A549 (cell line): ENCODE measurements at regions not wholly inside any gene's neighbourhood (a gene's known extent, or its start where the extent isn't known, plus 50 kb on each side); places are given as distances from the start of the nearest gene placed in this dataset.
"Not testable (repeated sequence)": the region's sequence is repeated elsewhere in the genome, so short reads cannot be mapped to it uniquely, and the experiment has no call there.

ENCODE experiments used
- ATAC-seq, 2 experiments: fragments of 200-7000 bp in 1 of 2; fragments of >200 bp in 1 of 2; cut with Nextera tagmentation in 1 of 2; cut with Tn5 transposase in 1 of 2; 3 replicates each; pipeline versions ENCODE4 v1.8.0 to v1.9.1; 2018 to 2020; ENCODE audit warnings: mild to moderate bottlenecking in 1 of 2, moderate library complexity in 1 of 2
- CTCF ChIA-PET: fragments of 300-600 bp; sonication (Branson Sonifier 250); formaldehyde crosslinking; extraction: SDS; loops from one replicate; lab custom pipeline; 2021; ENCODE audit warnings: antibody characterized with exemption, inconsistent platforms; lab: Yijun Ruan, JAX
- POLR2A ChIA-PET: fragments of 350-600 bp; formaldehyde crosslinking; extraction: SDS; loops from one replicate; lab custom pipeline; 2021; ENCODE audit warnings: antibody characterized with exemption, inconsistent platforms; lab: Yijun Ruan, JAX
- DNase-seq, 2 experiments: peaks; one replicate each; pipeline versions ENCODE4 v3.0.0 to v3.0.0-alpha.2; 2011 to 2016; ENCODE audit warnings: low read depth in 1 of 2, low spot score in 1 of 2
- FAIRE-seq: peaks from 2 replicates; lab custom pipeline; 2011; peaks lifted over from hg19 to GRCh38; lab: Jason Lieb, UNC
- H3K27ac ChIP-seq, 2 experiments: fragments of >200 bp; sonication (Bioruptor Twin); formaldehyde crosslinking; 3 replicates each; pipeline ENCODE4 v1.5.1; 2016 to 2017
- H3K4me1 ChIP-seq: fragments of >200 bp; sonication (Bioruptor Twin); formaldehyde crosslinking; 3 replicates; pipeline ENCODE4 v1.6.1; 2016
- H3K4me2 ChIP-seq: fragments of >200 bp; sonication (Bioruptor Twin); formaldehyde crosslinking; 3 replicates; pipeline ENCODE4 v1.6.1; 2016
- H3K4me3 ChIP-seq: fragments of >200 bp; sonication (Bioruptor Twin); formaldehyde crosslinking; 3 replicates; pipeline ENCODE4 v1.5.1; 2016
- H3K9me3 ChIP-seq: fragments of >200 bp; sonication (Bioruptor Twin); formaldehyde crosslinking; 3 replicates; pipeline ENCODE4 v1.6.1; 2016
- CBX8 ChIP-seq: fragments of 200-600 bp; sonication (generic); IDR thresholded peaks from 2 replicates; pipeline ENCODE4 v1.6.1; 2016
- CHD2 ChIP-seq: fragments of 150-350 bp; IDR thresholded peaks from 2 replicates; pipeline ENCODE4 v1.6.1; 2014; ENCODE audit warnings: low read length; ENCODE audit not compliant: partially characterized antibody
- EP300 ChIP-seq, 2 experiments: fragments of >200 bp; sonication (Bioruptor Twin); formaldehyde crosslinking; IDR thresholded peaks; 2 replicates in 1 of 2; 3 replicates in 1 of 2; pipeline ENCODE4 v1.6.1; 2016 to 2017
- ESRRA ChIP-seq: fragments of 150-350 bp; IDR thresholded peaks from 2 replicates; pipeline ENCODE4 v1.6.1; 2014; ENCODE audit warnings: mild to moderate bottlenecking, low read length, borderline replicate concordance
- FOSL2 ChIP-seq, 2 experiments: fragments of 450-650 bp in 1 of 2; fragments of >200 bp in 1 of 2; sonication (Bioruptor Twin) in 1 of 2; formaldehyde crosslinking; IDR thresholded peaks; 2 replicates each; pipeline versions ENCODE4 v1.5.0 to v1.6.1; 2016 to 2020; ENCODE audit warnings: mild to moderate bottlenecking in 1 of 2, moderate library complexity in 1 of 2
- FOXS1 ChIP-seq: fragments of 250-450 bp; sonication (Bioruptor Pico); IDR thresholded peaks from 2 replicates; pipeline ENCODE4 v1.5.0; 2020; ENCODE audit warnings: mild to moderate bottlenecking, moderate library complexity
- HDAC2 ChIP-seq: fragments of 200-600 bp; sonication (generic); IDR thresholded peaks from 2 replicates; pipeline ENCODE4 v1.6.1; 2016
- HOXB13 ChIP-seq: fragments of 250-450 bp; sonication (Bioruptor Pico); IDR thresholded peaks from 2 replicates; pipeline ENCODE4 v1.5.0; 2020; ENCODE audit warnings: low read depth, mild to moderate bottlenecking, moderate library complexity
- JUN ChIP-seq, 2 experiments: fragments of >200 bp; sonication (Bioruptor Twin); formaldehyde crosslinking; IDR thresholded peaks; 2 replicates in 1 of 2; 3 replicates in 1 of 2; pipeline ENCODE4 v1.6.1; 2016 to 2017
- JUNB ChIP-seq: fragments of >200 bp; sonication (Bioruptor Twin); formaldehyde crosslinking; IDR thresholded peaks from 2 replicates; pipeline ENCODE4 v1.6.1; 2016
- KDM1A ChIP-seq: fragments of 200-600 bp; sonication (generic); IDR thresholded peaks from 2 replicates; pipeline ENCODE4 v1.6.1; 2016; ENCODE audit warnings: low read depth, mild to moderate bottlenecking
- KDM5A ChIP-seq: fragments of 200-600 bp; sonication (generic); IDR thresholded peaks from 2 replicates; pipeline ENCODE4 v1.6.1; 2016; ENCODE audit warnings: antibody characterized with exemption, mild to moderate bottlenecking
- RARB ChIP-seq: fragments of 250-450 bp; sonication (Bioruptor Pico); IDR thresholded peaks from 2 replicates; pipeline ENCODE4 v1.8.0; 2021; ENCODE audit warnings: mild to moderate bottlenecking, moderate library complexity
- RCOR1 ChIP-seq: fragments of 150-350 bp; IDR thresholded peaks from 2 replicates; pipeline ENCODE4 v1.6.1; 2014; ENCODE audit warnings: antibody characterized with exemption, low read length, low read depth
- SMC3 ChIP-seq: fragments of >200 bp; sonication (Bioruptor Twin); formaldehyde crosslinking; IDR thresholded peaks from 3 replicates; pipeline ENCODE4 v1.6.1; 2018; ENCODE audit warnings: inconsistent platforms
- SREBF2 ChIP-seq: fragments of 450-650 bp; IDR thresholded peaks from 2 replicates; pipeline ENCODE4 v1.6.1; 2014; ENCODE audit warnings: mild to moderate bottlenecking, moderate library complexity
- TFCP2L1 ChIP-seq: fragments of 250-450 bp; sonication (Bioruptor Pico); IDR thresholded peaks from 2 replicates; pipeline ENCODE4 v1.5.0; 2021; ENCODE audit warnings: mild to moderate bottlenecking
- ZFP36 ChIP-seq: fragments of 450-650 bp; IDR thresholded peaks from 2 replicates; pipeline ENCODE4 v1.6.1; 2014; ENCODE audit warnings: borderline replicate concordance; ENCODE audit not compliant: partially characterized antibody
- ZNF302 ChIP-seq: fragments of 250-450 bp; sonication (Bioruptor Pico); IDR thresholded peaks from 2 replicates; pipeline ENCODE4 v1.9.0; 2021; ENCODE audit warnings: inconsistent platforms, mild to moderate bottlenecking, moderate library complexity
- WGBS: methylation state at CpG from one replicate; pipeline ENCODE4 v1.1.6; 2017; ENCODE audit errors: missing lambda C conversion rate; 5-methylcytosine and 5-hydroxymethylcytosine counted together
- TF ChIP-seq, protein P1 (sequence below): IDR thresholded peaks from 2 replicates; pipeline ENCODE4 v1.6.1; 2012
- TF ChIP-seq, protein P2 (sequence below): fragments of >200 bp; sonication (Bioruptor Twin); formaldehyde crosslinking; IDR thresholded peaks from 3 replicates; pipeline ENCODE4 v1.5.1; 2016
- TF ChIP-seq, protein P3 (sequence below): fragments of 250-450 bp; sonication (Bioruptor Pico); IDR thresholded peaks from 2 replicates; pipeline ENCODE4 v1.5.0; 2021; ENCODE audit warnings: mild to moderate bottlenecking, moderate library complexity, borderline replicate concordance
- TF ChIP-seq, protein P4 (sequence below): fragments of 250-450 bp; sonication (Bioruptor Pico); IDR thresholded peaks from 2 replicates; pipeline ENCODE4 v1.5.0; 2020; ENCODE audit warnings: low read depth, mild to moderate bottlenecking, moderate library complexity

DNA sequence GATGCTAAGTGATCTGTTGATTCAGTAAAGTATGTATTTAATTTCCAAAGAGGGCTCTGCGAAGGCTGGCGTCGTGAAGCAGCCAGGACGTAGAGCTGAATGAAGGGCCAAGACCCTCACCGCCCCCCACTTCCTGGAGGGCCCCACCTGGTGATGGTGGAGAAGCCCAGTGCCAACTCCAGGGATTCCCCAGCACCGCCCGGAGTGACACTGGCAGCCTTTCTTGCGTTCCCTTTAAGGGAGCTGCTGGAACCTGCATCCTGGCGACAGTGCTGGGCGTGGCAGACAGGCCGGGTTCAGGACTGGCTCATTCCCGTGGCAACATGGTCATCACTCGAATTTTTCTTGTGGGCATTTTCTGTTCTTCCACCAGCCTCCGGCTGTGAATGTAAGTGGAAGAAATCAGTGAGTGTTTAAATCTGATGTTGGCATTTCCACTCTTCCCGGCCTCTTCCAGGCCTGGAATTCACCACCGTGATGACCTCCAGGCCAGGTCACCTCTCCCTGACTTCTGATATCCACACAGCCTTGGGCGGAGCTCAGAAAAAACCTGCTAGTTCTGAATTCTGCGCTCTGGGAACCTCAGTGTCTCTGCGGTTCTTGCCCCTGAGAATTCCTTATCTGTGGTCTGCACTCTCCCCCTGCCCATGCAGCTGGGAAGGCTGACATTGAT lies 57.4 kb upstream of the DACT2 start:
- no peak for DNase-seq
- POLR2A ChIA-PET = no interaction called here
- CTCF ChIA-PET = no interaction called here
- Histone ChIP-seq H3K9me3 (0 out of 3 replicates have a peak, but pooled peaks cover 3% of the 10 kb centered on the region), H3K4me2 (no peak overlapping the region), H3K4me1 (no peaks in the 10 kb centered on the region), H3K4me3 (no peak overlapping the region), H3K27ac (no peak overlapping the region)
- no peak for ATAC-seq
- FAIRE-seq = no peak
- WGBS = 50% methylated on average over 17 of the region's 19 CpGs
- TF ChIP-seq ZNF302 (CRISPR knock-in tag) = no peak
- TF ChIP-seq RARB (CRISPR knock-in tag) = no peak
- no peak for TF ChIP-seq EP300 (IDR thresholded peaks at IDR 0.05)
- TF ChIP-seq KDM5A = no peak
- no peak for TF ChIP-seq HDAC2
- no peak for TF ChIP-seq JUNB
- no peak for TF ChIP-seq ESRRA
- TF ChIP-seq FOSL2 (IDR thresholded peaks at IDR 0.05) = no peak
- TF ChIP-seq FOSL2 (CRISPR knock-in tag; IDR thresholded peaks at IDR 0.05) = no peak
- no peak for TF ChIP-seq JUN (IDR thresholded peaks at IDR 0.05)
- TF ChIP-seq TFCP2L1 (CRISPR knock-in tag) = no peak
- no peak for TF ChIP-seq SREBF2

DNA sequence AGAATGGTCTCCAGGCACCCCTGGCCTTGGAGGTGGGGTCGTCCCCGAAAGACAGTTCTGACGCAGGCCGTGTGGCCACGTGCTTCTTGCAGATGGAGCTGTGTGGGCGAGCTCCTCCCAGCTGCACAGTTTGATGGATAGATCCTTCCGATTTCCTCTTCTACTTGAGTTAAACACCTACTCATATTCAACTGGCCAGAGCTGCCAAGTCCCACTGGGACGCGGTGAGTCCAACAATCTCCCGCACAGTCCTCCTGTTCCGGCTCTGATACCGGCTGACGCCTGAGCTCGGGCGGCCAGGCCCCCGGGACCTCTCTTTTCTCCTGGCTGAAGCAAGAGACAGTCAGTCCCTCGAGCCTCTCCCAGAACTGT lies 57.9 kb upstream of the DACT2 start:
- no peak for FAIRE-seq
- Histone ChIP-seq H3K27ac (no peak overlapping the region), H3K9me3 (0 out of 3 replicates have a peak, but pooled peaks cover 3% of the 10 kb centered on the region)
- WGBS = 73% methylated on average over 11 of the region's 17 CpGs
- POLR2A ChIA-PET = no interaction called here
- TF ChIP-seq ZNF302 (CRISPR knock-in tag) = no peak
- TF ChIP-seq, protein P1, sequence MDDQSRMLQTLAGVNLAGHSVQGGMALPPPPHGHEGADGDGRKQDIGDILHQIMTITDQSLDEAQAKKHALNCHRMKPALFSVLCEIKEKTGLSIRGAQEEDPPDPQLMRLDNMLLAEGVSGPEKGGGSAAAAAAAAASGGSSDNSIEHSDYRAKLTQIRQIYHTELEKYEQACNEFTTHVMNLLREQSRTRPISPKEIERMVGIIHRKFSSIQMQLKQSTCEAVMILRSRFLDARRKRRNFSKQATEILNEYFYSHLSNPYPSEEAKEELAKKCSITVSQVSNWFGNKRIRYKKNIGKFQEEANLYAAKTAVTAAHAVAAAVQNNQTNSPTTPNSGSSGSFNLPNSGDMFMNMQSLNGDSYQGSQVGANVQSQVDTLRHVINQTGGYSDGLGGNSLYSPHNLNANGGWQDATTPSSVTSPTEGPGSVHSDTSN = no peak
- no peak for TF ChIP-seq ZFP36
- TF ChIP-seq TFCP2L1 (CRISPR knock-in tag) = no peak
- no peak for TF ChIP-seq CHD2
- TF ChIP-seq, protein P2, sequence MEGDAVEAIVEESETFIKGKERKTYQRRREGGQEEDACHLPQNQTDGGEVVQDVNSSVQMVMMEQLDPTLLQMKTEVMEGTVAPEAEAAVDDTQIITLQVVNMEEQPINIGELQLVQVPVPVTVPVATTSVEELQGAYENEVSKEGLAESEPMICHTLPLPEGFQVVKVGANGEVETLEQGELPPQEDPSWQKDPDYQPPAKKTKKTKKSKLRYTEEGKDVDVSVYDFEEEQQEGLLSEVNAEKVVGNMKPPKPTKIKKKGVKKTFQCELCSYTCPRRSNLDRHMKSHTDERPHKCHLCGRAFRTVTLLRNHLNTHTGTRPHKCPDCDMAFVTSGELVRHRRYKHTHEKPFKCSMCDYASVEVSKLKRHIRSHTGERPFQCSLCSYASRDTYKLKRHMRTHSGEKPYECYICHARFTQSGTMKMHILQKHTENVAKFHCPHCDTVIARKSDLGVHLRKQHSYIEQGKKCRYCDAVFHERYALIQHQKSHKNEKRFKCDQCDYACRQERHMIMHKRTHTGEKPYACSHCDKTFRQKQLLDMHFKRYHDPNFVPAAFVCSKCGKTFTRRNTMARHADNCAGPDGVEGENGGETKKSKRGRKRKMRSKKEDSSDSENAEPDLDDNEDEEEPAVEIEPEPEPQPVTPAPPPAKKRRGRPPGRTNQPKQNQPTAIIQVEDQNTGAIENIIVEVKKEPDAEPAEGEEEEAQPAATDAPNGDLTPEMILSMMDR = no peak
- TF ChIP-seq KDM1A = no peak
- no peak for TF ChIP-seq RCOR1
- TF ChIP-seq, all 56 proteins: peak for 0
- Histone ChIP-seq H3K4me1 (no peaks in the 10 kb centered on the region), H3K4me2 (no peak overlapping the region), H3K4me3 (no peak overlapping the region)
- CTCF ChIA-PET = no interaction called here
- ATAC-seq = no peak
- DNase-seq = no peak

DNA sequence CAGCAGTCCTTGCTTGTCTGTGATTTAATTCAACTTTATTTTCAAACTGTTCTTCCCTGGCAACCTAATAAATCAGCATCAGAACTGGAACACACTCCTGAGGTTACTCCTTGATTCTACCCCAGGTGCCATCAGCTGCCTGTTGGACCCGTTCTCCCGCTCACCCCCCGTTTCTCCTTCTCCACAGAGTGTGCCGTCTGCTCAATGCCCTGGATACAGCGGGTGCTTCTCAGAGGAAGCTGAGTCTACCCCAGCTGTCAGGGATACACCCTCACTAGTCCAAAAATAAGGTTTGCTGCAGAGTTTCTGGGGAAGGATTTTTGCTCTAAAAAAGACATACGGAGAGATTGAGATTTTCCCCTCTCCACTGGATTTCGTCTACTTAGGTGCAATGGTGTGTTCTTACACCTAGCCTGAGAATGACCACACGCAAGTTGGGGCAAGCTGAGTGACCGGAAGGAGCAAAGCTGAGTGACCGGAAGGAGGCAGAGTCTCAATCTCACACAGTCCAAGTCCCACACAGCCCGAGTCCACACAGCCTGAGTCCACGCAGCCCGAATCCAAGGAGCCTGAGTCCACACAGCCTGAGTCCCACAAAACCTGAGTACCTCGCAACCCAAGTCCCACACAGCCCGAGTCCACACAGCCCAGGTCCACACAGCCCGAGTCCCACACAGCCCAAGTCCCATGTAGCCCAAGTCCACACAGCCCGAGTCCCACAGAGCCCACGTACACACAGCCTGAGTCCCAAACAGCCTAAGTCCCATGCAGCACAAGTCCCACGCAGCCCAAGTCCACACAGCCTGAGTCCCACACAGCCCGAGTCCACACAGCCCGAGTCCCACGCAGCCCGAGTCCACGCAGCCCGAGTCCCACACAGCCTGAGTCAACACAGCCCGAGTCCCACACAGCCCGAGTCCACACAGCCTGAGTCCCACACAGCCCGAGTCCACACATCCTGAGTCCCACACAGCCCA lies 58.6 kb upstream of the DACT2 start:
- no peak overlapping the region for H3K4me2 ChIP-seq
- 74% methylated on average over 17 of the region's 28 CpGs for WGBS
- H3K4me1 ChIP-seq = no peaks in the 10 kb centered on the region
- TF ChIP-seq, protein P3, sequence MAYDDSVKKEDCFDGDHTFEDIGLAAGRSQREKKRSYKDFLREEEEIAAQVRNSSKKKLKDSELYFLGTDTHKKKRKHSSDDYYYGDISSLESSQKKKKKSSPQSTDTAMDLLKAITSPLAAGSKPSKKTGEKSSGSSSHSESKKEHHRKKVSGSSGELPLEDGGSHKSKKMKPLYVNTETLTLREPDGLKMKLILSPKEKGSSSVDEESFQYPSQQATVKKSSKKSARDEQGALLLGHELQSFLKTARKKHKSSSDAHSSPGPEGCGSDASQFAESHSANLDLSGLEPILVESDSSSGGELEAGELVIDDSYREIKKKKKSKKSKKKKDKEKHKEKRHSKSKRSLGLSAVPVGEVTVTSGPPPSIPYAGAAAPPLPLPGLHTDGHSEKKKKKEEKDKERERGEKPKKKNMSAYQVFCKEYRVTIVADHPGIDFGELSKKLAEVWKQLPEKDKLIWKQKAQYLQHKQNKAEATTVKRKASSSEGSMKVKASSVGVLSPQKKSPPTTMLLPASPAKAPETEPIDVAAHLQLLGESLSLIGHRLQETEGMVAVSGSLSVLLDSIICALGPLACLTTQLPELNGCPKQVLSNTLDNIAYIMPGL (CRISPR knock-in tag) = no peak
- TF ChIP-seq ZNF302 (CRISPR knock-in tag) (no peak), JUNB (no peak), FOXS1 (CRISPR knock-in tag) (no peak), CBX8 (no peak), HOXB13 (no peak), SMC3 (no peak), ESRRA (no peak)
- TF ChIP-seq, protein P4, sequence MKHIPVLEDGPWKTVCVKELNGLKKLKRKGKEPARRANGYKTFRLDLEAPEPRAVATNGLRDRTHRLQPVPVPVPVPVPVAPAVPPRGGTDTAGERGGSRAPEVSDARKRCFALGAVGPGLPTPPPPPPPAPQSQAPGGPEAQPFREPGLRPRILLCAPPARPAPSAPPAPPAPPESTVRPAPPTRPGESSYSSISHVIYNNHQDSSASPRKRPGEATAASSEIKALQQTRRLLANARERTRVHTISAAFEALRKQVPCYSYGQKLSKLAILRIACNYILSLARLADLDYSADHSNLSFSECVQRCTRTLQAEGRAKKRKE (CRISPR knock-in tag) = no peak
- DNase-seq = no peak
- POLR2A ChIA-PET = no interaction called here
- ATAC-seq = no peak
- CTCF ChIA-PET = no interaction called here
- no peak overlapping the region for H3K4me3 ChIP-seq
- H3K27ac ChIP-seq = no peak overlapping the region
- no peak for FAIRE-seq
- 0 out of 3 replicates have a peak, but pooled peaks cover 3% of the 10 kb centered on the region for H3K9me3 ChIP-seq

DNA sequence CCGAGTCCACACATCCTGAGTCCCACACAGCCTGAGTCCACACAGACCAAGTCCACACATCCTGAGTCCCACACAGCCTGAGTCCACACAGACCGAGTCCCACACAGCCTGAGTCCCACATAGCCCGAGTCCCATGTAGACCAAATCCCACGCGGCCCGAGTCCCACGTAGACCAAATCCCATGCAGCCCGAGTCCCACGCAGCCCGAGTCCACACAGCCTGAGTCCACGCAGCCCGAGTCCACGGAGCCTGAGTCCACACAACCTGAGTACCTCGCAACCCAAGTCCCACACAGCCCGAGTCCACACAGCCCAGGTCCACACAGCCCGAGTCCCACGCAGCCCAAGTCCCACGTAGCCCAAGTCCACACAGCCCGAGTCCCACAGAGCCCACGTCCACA lies 60.0 kb upstream of the DACT2 start:
- WGBS = 70% methylated on average over 4 of the region's 20 CpGs
- H3K4me3 ChIP-seq, H3K4me1 ChIP-seq, CTCF ChIA-PET, ATAC-seq, POLR2A ChIA-PET, H3K27ac ChIP-seq, DNase-seq, FAIRE-seq, H3K4me2 ChIP-seq, H3K9me3 ChIP-seq: not testable (repeated sequence)
